AG09309 (cell line): ENCODE measurements at regions not wholly inside any gene's neighbourhood (a gene's known extent, or its start where the extent isn't known, plus 50 kb on each side); places are given as distances from the start of the nearest gene placed in this dataset.

Experiments used
- DNase-seq: peaks from one replicate; pipeline ENCODE4 v3.0.0-alpha.2; 2010; ENCODE audit warnings: low read depth
- H3K4me3 ChIP-seq: 2 replicates; pipeline ENCODE4 v1.5.1; 2011; ENCODE audit warnings: mild to moderate bottlenecking, low read depth, low read length, moderate library complexity; ENCODE audit not compliant: control insufficient read depth
- TF ChIP-seq, protein P1 (sequence below): IDR thresholded peaks from 2 replicates; pipeline ENCODE4 v1.5.1; 2011; ENCODE audit warnings: mild to moderate bottlenecking, low read depth, low read length, inconsistent platforms; ENCODE audit not compliant: insufficient read depth, control insufficient read depth; ENCODE audit errors: missing control alignments

DNA sequence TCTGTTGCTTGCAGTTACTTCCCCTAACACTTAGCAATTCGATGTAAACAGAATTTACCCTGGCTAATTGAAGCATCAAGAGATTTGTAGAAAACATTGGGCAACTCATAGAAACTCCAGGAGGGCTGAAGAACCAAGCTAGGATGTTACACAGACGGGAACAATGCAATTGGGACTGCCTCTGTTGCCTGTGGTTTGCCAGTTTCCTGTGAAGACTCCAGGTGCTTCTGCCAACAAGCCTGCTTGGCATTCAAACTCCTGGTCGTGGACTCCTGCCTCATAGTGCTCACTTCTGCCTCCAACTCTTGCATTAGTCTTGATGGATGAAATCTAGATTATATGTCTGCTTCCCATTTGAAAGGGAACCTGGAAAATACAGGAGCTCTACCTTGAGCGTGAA lies 246.0 kb downstream of the BMP4 start:
- no peak overlapping the region for H3K4me3 ChIP-seq
- DNase-seq, result no peak
- TF ChIP-seq, protein P1, sequence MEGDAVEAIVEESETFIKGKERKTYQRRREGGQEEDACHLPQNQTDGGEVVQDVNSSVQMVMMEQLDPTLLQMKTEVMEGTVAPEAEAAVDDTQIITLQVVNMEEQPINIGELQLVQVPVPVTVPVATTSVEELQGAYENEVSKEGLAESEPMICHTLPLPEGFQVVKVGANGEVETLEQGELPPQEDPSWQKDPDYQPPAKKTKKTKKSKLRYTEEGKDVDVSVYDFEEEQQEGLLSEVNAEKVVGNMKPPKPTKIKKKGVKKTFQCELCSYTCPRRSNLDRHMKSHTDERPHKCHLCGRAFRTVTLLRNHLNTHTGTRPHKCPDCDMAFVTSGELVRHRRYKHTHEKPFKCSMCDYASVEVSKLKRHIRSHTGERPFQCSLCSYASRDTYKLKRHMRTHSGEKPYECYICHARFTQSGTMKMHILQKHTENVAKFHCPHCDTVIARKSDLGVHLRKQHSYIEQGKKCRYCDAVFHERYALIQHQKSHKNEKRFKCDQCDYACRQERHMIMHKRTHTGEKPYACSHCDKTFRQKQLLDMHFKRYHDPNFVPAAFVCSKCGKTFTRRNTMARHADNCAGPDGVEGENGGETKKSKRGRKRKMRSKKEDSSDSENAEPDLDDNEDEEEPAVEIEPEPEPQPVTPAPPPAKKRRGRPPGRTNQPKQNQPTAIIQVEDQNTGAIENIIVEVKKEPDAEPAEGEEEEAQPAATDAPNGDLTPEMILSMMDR, result no peak

- TF ChIP-seq, protein P1, result no peak
- H3K4me3 ChIP-seq, result no peak overlapping the region
- DNase-seq, result no peak
Observed at GRCh38 chr14:53709381-53709780, 247.2 kb downstream of the BMP4 start.

- DNase-seq, result no peak
- H3K4me3 ChIP-seq, result no peak overlapping the region
- TF ChIP-seq, protein P1, result no peak
Observed at GRCh38 chr14:53703457-53703856, 253.2 kb downstream of the BMP4 start.

DNA sequence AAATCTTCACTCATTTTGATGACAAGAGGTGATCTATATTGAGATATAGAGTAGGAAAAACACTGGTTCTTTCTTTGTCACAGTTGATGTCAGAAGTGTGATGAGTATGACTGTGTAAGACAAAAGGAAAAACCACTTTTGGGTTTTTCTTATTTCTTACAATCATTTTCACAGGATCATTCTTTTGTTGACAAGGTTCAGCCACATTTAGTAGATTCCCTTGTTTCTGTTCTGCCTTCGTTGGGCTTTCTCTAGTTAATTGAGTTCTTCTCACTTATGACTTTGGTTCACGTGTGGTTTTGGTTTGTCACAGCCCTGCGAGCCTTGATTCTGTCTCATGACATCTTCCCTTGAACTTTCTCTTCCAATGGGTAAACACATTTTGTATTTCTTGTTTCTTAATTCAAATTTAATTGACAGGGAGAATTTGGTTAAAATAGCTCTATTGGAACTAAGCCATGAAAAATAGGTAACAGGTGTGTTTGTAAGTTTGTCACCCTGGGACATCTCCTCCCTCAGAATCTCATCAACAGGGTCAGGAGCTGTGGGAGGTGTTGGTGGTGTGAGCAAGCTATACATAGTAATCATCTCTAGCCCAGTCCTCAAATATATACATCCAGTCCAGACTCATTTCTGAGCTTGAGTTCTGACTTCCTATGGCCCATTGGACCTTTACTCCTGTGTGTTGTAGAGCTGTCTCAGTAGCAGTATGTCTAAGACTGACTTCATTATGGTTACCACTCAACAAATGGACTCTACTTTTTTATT lies 255.3 kb downstream of the BMP4 start:
- no peak overlapping the region for H3K4me3 ChIP-seq
- DNase-seq, result no peak
- TF ChIP-seq, protein P1, result no peak

- no peak for DNase-seq
- TF ChIP-seq, protein P1, result no peak
- H3K4me3 ChIP-seq, result no peak overlapping the region
Observed at GRCh38 chr14:53696217-53696965, 260.2 kb downstream of the BMP4 start.

DNA sequence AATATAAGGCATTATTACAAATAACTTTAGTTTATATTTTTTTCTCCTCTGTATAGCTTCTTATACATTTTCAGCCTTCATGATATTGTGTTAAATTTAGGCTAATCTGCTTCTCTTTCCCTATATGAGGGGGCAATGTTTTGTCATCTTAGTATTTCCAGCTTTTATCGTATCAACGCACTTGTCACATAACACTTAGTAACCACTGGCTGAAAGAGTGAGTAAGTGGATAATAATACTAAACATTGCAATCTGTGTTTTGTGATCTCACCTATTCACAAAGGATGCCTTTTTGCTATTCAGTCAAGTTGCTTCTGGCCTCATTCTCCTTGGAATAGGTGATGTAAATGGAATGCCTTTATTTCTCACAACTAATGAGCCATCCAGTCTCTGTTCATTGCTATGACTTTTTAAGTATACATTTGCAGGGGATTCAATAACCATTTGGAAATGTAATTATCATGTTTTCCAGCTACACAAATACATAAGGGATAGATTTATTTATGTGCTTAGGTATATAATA lies 260.9 kb downstream of the BMP4 start:
- DNase-seq, result no peak
- TF ChIP-seq, protein P1, result no peak
- no peak overlapping the region for H3K4me3 ChIP-seq
